ENCODE measurements at regions not wholly inside any gene's neighbourhood (a gene's known extent, or its start where the extent isn't known, plus 50 kb on each side); places are given as distances from the start of the nearest gene placed in this dataset.

DNA sequence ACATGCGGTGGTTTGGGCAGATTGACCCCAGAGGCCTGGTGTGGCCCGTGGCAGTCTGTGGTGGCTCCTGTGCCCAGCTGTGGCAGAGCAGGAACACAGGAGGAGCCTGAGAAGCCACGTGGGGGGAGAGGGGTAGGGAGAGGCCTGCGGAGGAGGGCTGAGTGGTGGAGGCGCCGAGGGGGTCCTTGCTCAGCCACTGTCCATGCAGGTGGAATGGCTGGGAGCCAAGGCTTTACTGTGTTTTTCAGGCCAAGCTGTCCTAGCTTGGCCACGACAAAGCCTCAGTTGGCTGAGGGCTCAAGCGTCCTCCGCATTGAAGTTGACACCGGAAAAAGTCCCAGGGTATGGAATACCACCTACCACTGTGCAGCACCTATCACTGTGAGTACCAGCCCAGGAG lies 107.0 kb downstream of the VEGFA start (continued):
- TF ChIP-seq CEBPG (CRISPR knock-in tag; IDR thresholded peaks at IDR 0.05) (no peak), CEBPG (tag; conservative IDR thresholded peaks at IDR 0.05 in 1 of 2, IDR thresholded peaks at IDR 0.05 in 1 of 2) (no peak), ZKSCAN1 (IDR thresholded peaks at IDR 0.05; ENCODE audit: low read depth, low read length) (no peak), SREBF1 (IDR thresholded peaks at IDR 0.05; ENCODE audit: borderline replicate concordance, low read depth, low read length) (no peak), RBM39 (optimal IDR thresholded peaks at IDR 0.05; ENCODE audit: low read depth, low read length) (no peak), FOXP1 (CRISPR knock-in tag; IDR thresholded peaks at IDR 0.05) (no peak), KDM1A (IDR thresholded peaks at IDR 0.05) (no peak), ZFP1 (CRISPR knock-in tag; IDR thresholded peaks at IDR 0.05) (no peak), NBN (IDR thresholded peaks at IDR 0.05; ENCODE audit: low read depth) (no peak), BHLHE40 (IDR thresholded peaks at IDR 0.05; ENCODE audit: low read length) (no peak)
- TF ChIP-seq, protein P1, sequence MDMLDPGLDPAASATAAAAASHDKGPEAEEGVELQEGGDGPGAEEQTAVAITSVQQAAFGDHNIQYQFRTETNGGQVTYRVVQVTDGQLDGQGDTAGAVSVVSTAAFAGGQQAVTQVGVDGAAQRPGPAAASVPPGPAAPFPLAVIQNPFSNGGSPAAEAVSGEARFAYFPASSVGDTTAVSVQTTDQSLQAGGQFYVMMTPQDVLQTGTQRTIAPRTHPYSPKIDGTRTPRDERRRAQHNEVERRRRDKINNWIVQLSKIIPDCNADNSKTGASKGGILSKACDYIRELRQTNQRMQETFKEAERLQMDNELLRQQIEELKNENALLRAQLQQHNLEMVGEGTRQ (CRISPR knock-in tag; IDR thresholded peaks at IDR 0.05): 0 out of 2 replicates have a peak, but pooled peaks have one; percentile 9
- TF ChIP-seq, protein P2, sequence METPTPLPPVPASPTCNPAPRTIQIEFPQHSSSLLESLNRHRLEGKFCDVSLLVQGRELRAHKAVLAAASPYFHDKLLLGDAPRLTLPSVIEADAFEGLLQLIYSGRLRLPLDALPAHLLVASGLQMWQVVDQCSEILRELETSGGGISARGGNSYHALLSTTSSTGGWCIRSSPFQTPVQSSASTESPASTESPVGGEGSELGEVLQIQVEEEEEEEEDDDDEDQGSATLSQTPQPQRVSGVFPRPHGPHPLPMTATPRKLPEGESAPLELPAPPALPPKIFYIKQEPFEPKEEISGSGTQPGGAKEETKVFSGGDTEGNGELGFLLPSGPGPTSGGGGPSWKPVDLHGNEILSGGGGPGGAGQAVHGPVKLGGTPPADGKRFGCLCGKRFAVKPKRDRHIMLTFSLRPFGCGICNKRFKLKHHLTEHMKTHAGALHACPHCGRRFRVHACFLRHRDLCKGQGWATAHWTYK (CRISPR knock-in tag; IDR thresholded peaks at IDR 0.05): no peak
- TF ChIP-seq, protein P3, sequence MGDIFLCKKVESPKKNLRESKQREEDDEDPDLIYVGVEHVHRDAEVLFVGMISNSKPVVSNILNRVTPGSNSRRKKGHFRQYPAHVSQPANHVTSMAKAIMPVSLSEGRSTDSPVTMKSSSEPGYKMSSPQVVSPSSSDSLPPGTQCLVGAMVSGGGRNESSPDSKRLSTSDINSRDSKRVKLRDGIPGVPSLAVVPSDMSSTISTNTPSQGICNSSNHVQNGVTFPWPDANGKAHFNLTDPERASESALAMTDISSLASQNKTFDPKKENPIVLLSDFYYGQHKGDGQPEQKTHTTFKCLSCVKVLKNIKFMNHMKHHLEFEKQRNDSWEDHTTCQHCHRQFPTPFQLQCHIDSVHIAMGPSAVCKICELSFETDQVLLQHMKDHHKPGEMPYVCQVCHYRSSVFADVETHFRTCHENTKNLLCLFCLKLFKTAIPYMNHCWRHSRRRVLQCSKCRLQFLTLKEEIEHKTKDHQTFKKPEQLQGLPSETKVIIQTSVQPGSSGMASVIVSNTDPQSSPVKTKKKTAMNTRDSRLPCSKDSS (IDR thresholded peaks at IDR 0.05; ENCODE audit: low read depth, partially characterized antibody): no peak

All from K562 (cell line).